HEK293 (cell line): ENCODE measurements at regions not wholly inside any gene's neighbourhood (a gene's known extent, or its start where the extent isn't known, plus 50 kb on each side); places are given as distances from the start of the nearest gene placed in this dataset.
"Not testable (repeated sequence)": the region's sequence is repeated elsewhere in the genome, so short reads cannot be mapped to it uniquely, and the experiment has no call there.

Source experiments
- CTCF ChIA-PET: fragments of 350-600 bp; formaldehyde crosslinking; extraction: SDS; loops from one replicate; lab custom pipeline; 2021; ENCODE audit warnings: antibody characterized with exemption; lab: Yijun Ruan, JAX
- POLR2A ChIA-PET: fragments of 300-600 bp; formaldehyde crosslinking; extraction: SDS; loops from one replicate; lab custom pipeline; 2020; ENCODE audit warnings: antibody characterized with exemption, inconsistent platforms; lab: Yijun Ruan, JAX
- H3K27ac ChIP-seq: fragments of 200-500 bp; sonication (Bioruptor generic); 2 replicates; pipeline ENCODE4 v1.5.1; 2014; ENCODE audit warnings: low read depth, low read length, control low read depth, inconsistent platforms; ENCODE audit errors: extremely low read depth
- H3K36me3 ChIP-seq, 2 experiments: fragments of 200-500 bp in 1 of 2; sonication (Bioruptor generic) in 1 of 2; 1 replicate in 1 of 2; 2 replicates in 1 of 2; pipeline ENCODE4 v1.5.1; 2014 to 2017; ENCODE audit warnings: inconsistent platforms in 2 of 2, low read length in 2 of 2; ENCODE audit not compliant: control insufficient read depth in 2 of 2, insufficient read depth in 1 of 2
- H3K4me1 ChIP-seq: fragments of 200-500 bp; sonication (Bioruptor generic); 2 replicates; pipeline ENCODE4 v1.5.1; 2014; ENCODE audit warnings: mild to moderate bottlenecking, low read length, inconsistent platforms; ENCODE audit not compliant: control insufficient read depth, insufficient read depth
- H3K4me3 ChIP-seq: 2 replicates; pipeline ENCODE4 v1.5.1; 2011; ENCODE audit warnings: low read depth, mild to moderate bottlenecking, control low read depth, low read length, moderate library complexity
- H3K9me3 ChIP-seq: fragments of 200-500 bp; sonication (Bioruptor generic); 2 replicates; pipeline ENCODE4 v1.5.1; 2014; ENCODE audit warnings: low read depth, low read length, inconsistent platforms; ENCODE audit not compliant: control insufficient read depth, insufficient read depth
- GLIS1 ChIP-seq: fragments of 450-650 bp; formaldehyde crosslinking; IDR thresholded peaks from 2 replicates; pipeline ENCODE4 v1.5.1; 2016; ENCODE audit warnings: missing biosample characterization, missing genetic modification characterization
- HOXA7 ChIP-seq: sonication (generic); formaldehyde crosslinking; IDR thresholded peaks from 2 replicates; pipeline ENCODE4 v1.8.1; 2022; ENCODE audit warnings: missing genetic modification reagents, borderline replicate concordance
- KLF9 ChIP-seq: fragments of 450-650 bp; formaldehyde crosslinking; IDR thresholded peaks from 2 replicates; pipeline ENCODE4 v1.5.1; 2016; ENCODE audit warnings: missing biosample characterization, missing genetic modification characterization, low read depth
- MZF1 ChIP-seq: fragments of 450-650 bp; formaldehyde crosslinking; IDR thresholded peaks from 2 replicates; pipeline ENCODE4 v1.5.1; 2017; ENCODE audit warnings: missing biosample characterization, missing genetic modification characterization, borderline replicate concordance
- SETDB1 ChIP-seq: IDR thresholded peaks from one replicate; pipeline ENCODE4 v1.6.1; 2017; ENCODE audit warnings: mild to moderate bottlenecking, low read length, moderate library complexity, mixed read lengths; ENCODE audit not compliant: insufficient read length
- TCF7L2 ChIP-seq: IDR thresholded peaks from 2 replicates; pipeline ENCODE4 v1.6.1; 2011; ENCODE audit warnings: low read depth, mild to moderate bottlenecking, inconsistent platforms, low read length, moderate library complexity, borderline replicate concordance
- TRIM28 ChIP-seq: IDR thresholded peaks from 2 replicates; pipeline ENCODE4 v1.6.1; 2011; ENCODE audit warnings: low read length, control low read depth, borderline replicate concordance
- ZBTB21 ChIP-seq: fragments of 450-650 bp; formaldehyde crosslinking; IDR thresholded peaks from 2 replicates; pipeline ENCODE4 v1.5.1; 2017; ENCODE audit warnings: missing biosample characterization, missing genetic modification characterization
- ZBTB49 ChIP-seq: fragments of 450-650 bp; formaldehyde crosslinking; IDR thresholded peaks from 2 replicates; pipeline ENCODE4 v1.5.1; 2016; ENCODE audit warnings: missing biosample characterization, missing genetic modification characterization, low read depth
- ZFHX2 ChIP-seq: fragments of 450-650 bp; formaldehyde crosslinking; conservative IDR thresholded peaks from 2 replicates; pipeline ENCODE4 v1.5.1; 2016; ENCODE audit warnings: missing biosample characterization, missing genetic modification characterization
- ZFP69B ChIP-seq: fragments of 450-650 bp; formaldehyde crosslinking; IDR thresholded peaks from 2 replicates; pipeline ENCODE4 v1.5.1; 2016; ENCODE audit warnings: missing biosample characterization, missing genetic modification characterization
- ZNF175 ChIP-seq: fragments of 450-650 bp; formaldehyde crosslinking; IDR thresholded peaks from 2 replicates; pipeline ENCODE4 v1.5.1; 2016; ENCODE audit warnings: missing biosample characterization, missing genetic modification characterization
- ZNF211 ChIP-seq: fragments of 450-650 bp; formaldehyde crosslinking; IDR thresholded peaks from 2 replicates; pipeline ENCODE4 v1.5.1; 2016; ENCODE audit warnings: low read depth, missing biosample characterization, missing genetic modification characterization
- ZNF214 ChIP-seq: fragments of 450-650 bp; formaldehyde crosslinking; IDR thresholded peaks from 2 replicates; pipeline ENCODE4 v1.5.1; 2017; ENCODE audit warnings: missing biosample characterization, mild to moderate bottlenecking, missing genetic modification characterization, borderline replicate concordance
- ZNF221 ChIP-seq: fragments of 450-650 bp; formaldehyde crosslinking; IDR thresholded peaks from 2 replicates; pipeline ENCODE4 v1.5.1; 2017; ENCODE audit warnings: missing biosample characterization, missing genetic modification characterization, borderline replicate concordance
- ZNF266 ChIP-seq: fragments of 450-650 bp; formaldehyde crosslinking; IDR thresholded peaks from 2 replicates; pipeline ENCODE4 v1.5.1; 2016; ENCODE audit warnings: missing biosample characterization, missing genetic modification characterization, low read depth
- ZNF274 ChIP-seq, 2 experiments: fragments of 200-500 bp in 1 of 2; fragments of 450-650 bp in 1 of 2; sonication (Bioruptor generic) in 1 of 2; formaldehyde crosslinking in 1 of 2; IDR thresholded peaks; 2 replicates each; pipeline versions ENCODE4 v1.5.1 to v1.6.1; 2014 to 2016; ENCODE audit warnings: borderline replicate concordance in 1 of 2, inconsistent platforms in 1 of 2, low read length in 1 of 2, missing biosample characterization in 1 of 2, missing genetic modification characterization in 1 of 2
- ZNF335 ChIP-seq: fragments of 450-650 bp; formaldehyde crosslinking; conservative IDR thresholded peaks from 2 replicates; pipeline ENCODE4 v1.5.1; 2016; ENCODE audit warnings: missing biosample characterization, missing genetic modification characterization
- ZNF350 ChIP-seq: fragments of 450-650 bp; formaldehyde crosslinking; IDR thresholded peaks from 2 replicates; pipeline ENCODE4 v1.5.0; 2017; ENCODE audit warnings: missing biosample characterization, mild to moderate bottlenecking, missing genetic modification characterization
- ZNF354C ChIP-seq: fragments of 450-650 bp; formaldehyde crosslinking; IDR thresholded peaks from 2 replicates; pipeline ENCODE4 v1.5.1; 2016; ENCODE audit warnings: missing biosample characterization, missing genetic modification characterization, low read depth, borderline replicate concordance
- ZNF398 ChIP-seq: fragments of 450-650 bp; formaldehyde crosslinking; IDR thresholded peaks from 2 replicates; pipeline ENCODE4 v1.5.1; 2017; ENCODE audit warnings: missing biosample characterization, missing genetic modification characterization
- ZNF510 ChIP-seq: fragments of 450-650 bp; formaldehyde crosslinking; IDR thresholded peaks from 2 replicates; pipeline ENCODE4 v1.5.1; 2018; ENCODE audit warnings: mild to moderate bottlenecking, missing genetic modification characterization, missing biosample characterization; ENCODE audit not compliant: insufficient replicate concordance
- ZNF624 ChIP-seq: fragments of 450-650 bp; formaldehyde crosslinking; IDR thresholded peaks from 2 replicates; pipeline ENCODE4 v1.5.1; 2017; ENCODE audit warnings: missing biosample characterization, missing genetic modification characterization
- ZNF645 ChIP-seq: fragments of 450-650 bp; formaldehyde crosslinking; IDR thresholded peaks from 2 replicates; pipeline ENCODE4; 2016; ENCODE audit warnings: missing biosample characterization, missing genetic modification characterization
- ZNF654 ChIP-seq: fragments of 450-650 bp; formaldehyde crosslinking; IDR thresholded peaks from 2 replicates; pipeline ENCODE4 v1.5.1; 2016; ENCODE audit warnings: low read depth, missing biosample characterization, missing genetic modification characterization
- ZNF768 ChIP-seq: fragments of 450-650 bp; formaldehyde crosslinking; IDR thresholded peaks from 2 replicates; pipeline ENCODE4 v1.5.1; 2018; ENCODE audit warnings: missing biosample characterization, mild to moderate bottlenecking, missing genetic modification characterization
- ZNF785 ChIP-seq: fragments of 450-650 bp; formaldehyde crosslinking; IDR thresholded peaks from 2 replicates; pipeline ENCODE4 v1.5.1; 2016; ENCODE audit warnings: missing biosample characterization, missing genetic modification characterization
- ZNF843 ChIP-seq: fragments of 450-650 bp; formaldehyde crosslinking; IDR thresholded peaks from 2 replicates; pipeline ENCODE4 v1.5.1; 2016; ENCODE audit warnings: missing biosample characterization, missing genetic modification characterization
- ZSCAN5A ChIP-seq: fragments of 450-650 bp; formaldehyde crosslinking; IDR thresholded peaks from 2 replicates; pipeline ENCODE4 v1.5.1; 2016; ENCODE audit warnings: missing biosample characterization, missing genetic modification characterization

- TF ChIP-seq ZSCAN5A (tag by site-specific recombination) (no peak), ZNF266 (tag by site-specific recombination) (peak; percentile 24; the same call in 1 of the 2 replicates), GLIS1 (peak; percentile 44; the same call in 1 of the 2 replicates), ZNF354C (tag by site-specific recombination) (no peak), ZNF335 (tag by site-specific recombination) (no peak), ZBTB21 (tag by site-specific recombination) (no peak), ZNF510 (tag by site-specific recombination) (no peak), ZBTB49 (tag by site-specific recombination) (no peak), ZNF221 (tag by site-specific recombination) (no peak), ZNF175 (tag by site-specific recombination) (no peak), TRIM28 (no peak), HOXA7 (no peak), ZFHX2 (no peak), ZNF274 (IDR thresholded peaks at IDR 0.05; ENCODE audit: low read length) (no peak), ZNF274 (tag by site-specific recombination; IDR thresholded peaks at IDR 0.05; ENCODE audit: borderline replicate concordance) (no peak), KLF9 (no peak), SETDB1 (no peak), ZNF768 (tag by site-specific recombination) (no peak), ZNF624 (tag by site-specific recombination) (no peak), ZNF214 (tag by site-specific recombination) (no peak), ZNF654 (tag by site-specific recombination) (no peak), ZNF211 (tag by site-specific recombination) (no peak), ZNF645 (tag by site-specific recombination) (no peak), ZNF843 (tag by site-specific recombination) (no peak), ZFP69B (tag by site-specific recombination) (no peak), ZNF350 (tag by site-specific recombination) (no peak), ZNF785 (0 out of 2 replicates have a peak, but pooled peaks have one; percentile 19), ZNF398 (tag by site-specific recombination) (no peak), MZF1 (tag by site-specific recombination) (no peak), TCF7L2 (no peak)
These were observed 158.6 kb downstream of the TMEM121 start (continued) for GRCh38 chr14:105685003-105685402.

- H3K27ac ChIP-seq, CTCF ChIA-PET, H3K9me3 ChIP-seq, H3K36me3 ChIP-seq, POLR2A ChIA-PET, H3K4me3 ChIP-seq, H3K4me1 ChIP-seq: not testable (repeated sequence)
These were observed 159.2 kb downstream of the TMEM121 start for GRCh38 chr14:105685605-105686004.

- CTCF ChIA-PET, H3K9me3 ChIP-seq, H3K27ac ChIP-seq, POLR2A ChIA-PET, H3K4me1 ChIP-seq, H3K4me3 ChIP-seq, H3K36me3 ChIP-seq: not testable (repeated sequence)
These were observed 159.7 kb downstream of the TMEM121 start for GRCh38 chr14:105686050-105686449.
